Liver (tissue), 8 donors: ENCODE measurements at regions not wholly inside any gene's neighbourhood (a gene's known extent, or its start where the extent isn't known, plus 50 kb on each side); places are given as distances from the start of the nearest gene placed in this dataset.

ENCODE experiments used
- DNase-seq: peaks from one replicate; pipeline ENCODE4 v3.0.0-alpha.2; 2017; ENCODE audit warnings: low spot score
- H3K27ac ChIP-seq, 2 donors: one replicate each; pipeline ENCODE4 v1.7.0; 2013; ENCODE audit warnings: inconsistent platforms in 2 of 2, low read length in 2 of 2, control low read depth in 1 of 2, low read depth in 1 of 2, mild to moderate bottlenecking in 1 of 2
- H3K27me3 ChIP-seq, 4 donors: one replicate each; pipeline versions ENCODE4 v1.6.1 to v1.7.0; 2013; ENCODE audit warnings: low read length in 3 of 4, inconsistent platforms in 1 of 4, mild to moderate bottlenecking in 1 of 4, moderate library complexity in 1 of 4; ENCODE audit not compliant: control insufficient read depth in 4 of 4, insufficient read depth in 4 of 4
- H3K36me3 ChIP-seq, 4 donors: one replicate each; pipeline versions ENCODE4 v1.6.1 to v1.7.0; 2013; ENCODE audit warnings: low read length in 3 of 4, mild to moderate bottlenecking in 3 of 4, low read depth in 1 of 4, moderate library complexity in 1 of 4; ENCODE audit not compliant: control insufficient read depth in 4 of 4, insufficient read depth in 3 of 4
- H3K4me1 ChIP-seq, 4 donors: one replicate each; pipeline versions ENCODE4 v1.6.1 to v1.7.0; 2013; ENCODE audit warnings: low read length in 3 of 4, mild to moderate bottlenecking in 3 of 4, moderate library complexity in 1 of 4; ENCODE audit not compliant: control insufficient read depth in 4 of 4, insufficient read depth in 4 of 4
- H3K4me3 ChIP-seq, 3 donors: one replicate each; pipeline versions ENCODE4 v1.6.1 to v1.7.0; 2013; ENCODE audit warnings: low read length in 3 of 3, control low read depth in 1 of 3, low read depth in 1 of 3, mild to moderate bottlenecking in 1 of 3
- H3K9ac ChIP-seq, 2 donors: one replicate each; pipeline ENCODE4 v1.7.0; 2013; ENCODE audit warnings: low read length in 2 of 2, mild to moderate bottlenecking in 2 of 2, moderate library complexity in 2 of 2, control low read depth in 1 of 2, low read depth in 1 of 2
- H3K9me3 ChIP-seq, 4 donors: one replicate each; pipeline versions ENCODE4 v1.6.1 to v1.7.0; 2013; ENCODE audit warnings: low read length in 3 of 4; ENCODE audit not compliant: control insufficient read depth in 4 of 4
- CTCF ChIP-seq: fragments of 150-350 bp; IDR thresholded peaks from 2 replicates; pipeline ENCODE4 v1.5.1; 2017; ENCODE audit warnings: improper control_type of control experiment, low read depth, low read length; ENCODE audit not compliant: missing input control
- FOXA1 ChIP-seq: IDR thresholded peaks from 2 replicates; pipeline ENCODE4 v1.6.1; 2016; ENCODE audit warnings: antibody characterized with exemption
- GABPA ChIP-seq, 2 donors: IDR thresholded peaks in 1 of 2; conservative IDR thresholded peaks in 1 of 2; 2 replicates each; pipeline ENCODE4 v1.6.1; 2016; ENCODE audit warnings: antibody characterized with exemption in 2 of 2, mild to moderate bottlenecking in 1 of 2, moderate library complexity in 1 of 2
- JUND ChIP-seq, 2 donors: IDR thresholded peaks; 2 replicates each; pipeline ENCODE4 v1.6.1; 2016; ENCODE audit warnings: antibody characterized with exemption in 2 of 2
- NR2F2 ChIP-seq: IDR thresholded peaks from 2 replicates; pipeline ENCODE4 v1.6.1; 2016; ENCODE audit warnings: antibody characterized with exemption
- REST ChIP-seq: IDR thresholded peaks from 2 replicates; pipeline ENCODE4 v1.6.1; 2016; ENCODE audit warnings: antibody characterized with exemption, mild to moderate bottlenecking
- YY1 ChIP-seq: IDR thresholded peaks from 2 replicates; pipeline ENCODE4 v1.6.1; 2016; ENCODE audit warnings: antibody characterized with exemption, mild to moderate bottlenecking
- WGBS: extraction: QIAGEN DNeasy Blood & Tissue Kit; methylation state at CpG from one replicate; pipeline ENCODE4 v1.1.7; 2013; 5-methylcytosine and 5-hydroxymethylcytosine counted together
- donor health status: healthy.
- donor health status: healthy.
- donor health status: healthy.
- donor health status: healthy.
- donor health status: healthy.

GRCh38 chr1:192489047-192489446 lies 86.5 kb upstream of the RGS1 start:
- no peaks in the 10 kb centered on the region for H3K27me3 ChIP-seq
- WGBS, result 81% methylated on average over 1 of the region's 1 CpG
- H3K27ac ChIP-seq, result no peak overlapping the region
- H3K9ac ChIP-seq, result no peak overlapping the region
- no peak for DNase-seq
- no peak for TF ChIP-seq FOXA1
- no peak for TF ChIP-seq CTCF
- peaks cover 0 to 4% (median 1%) of the 10 kb centered on the region in 4 donors for H3K4me1 ChIP-seq
- H3K36me3 ChIP-seq, result no peaks in the 10 kb centered on the region
- H3K9me3 ChIP-seq, result no peaks in the 10 kb centered on the region
- H3K4me3 ChIP-seq, result no peak overlapping the region

- H3K4me3 ChIP-seq, result no peak overlapping the region
- TF ChIP-seq JUND (IDR thresholded peaks at IDR 0.05) (peak in 1 of 2 donors; percentile 7), NR2F2 (no peak), GABPA (IDR thresholded peaks at IDR 0.05 in 1 of 2, conservative IDR thresholded peaks at IDR 0.05 in 1 of 2) (no peak), YY1 (no peak), REST (no peak)
- no peak overlapping the region for H3K9ac ChIP-seq
- WGBS, result 69% methylated on average over 2 of the region's 2 CpGs
- H3K4me1 ChIP-seq, result peaks cover 0 to 4% (median 1%) of the 10 kb centered on the region in 4 donors
- no peak overlapping the region for H3K27ac ChIP-seq
- no peaks in the 10 kb centered on the region for H3K36me3 ChIP-seq
- no peaks in the 10 kb centered on the region for H3K27me3 ChIP-seq
- no peak for DNase-seq
- no peaks in the 10 kb centered on the region for H3K9me3 ChIP-seq
Observed at GRCh38 chr1:192489748-192490147, 85.8 kb upstream of the RGS1 start.

- H3K9me3 ChIP-seq, result no peaks in the 10 kb centered on the region
- TF ChIP-seq NR2F2, result no peak
- no peak for DNase-seq
- H3K9ac ChIP-seq, result no peak overlapping the region
- H3K27ac ChIP-seq, result no peak overlapping the region
- 88% methylated on average over 2 of the region's 2 CpGs for WGBS
- no peaks in the 10 kb centered on the region for H3K4me1 ChIP-seq
- H3K36me3 ChIP-seq, result no peaks in the 10 kb centered on the region
- H3K27me3 ChIP-seq, result no peaks in the 10 kb centered on the region
- H3K4me3 ChIP-seq, result no peak overlapping the region
Observed at GRCh38 chr1:192491804-192492554, 83.6 kb upstream of the RGS1 start.
